DND-41 (cell line): ENCODE measurements at regions not wholly inside any gene's neighbourhood (a gene's known extent, or its start where the extent isn't known, plus 50 kb on each side); places are given as distances from the start of the nearest gene placed in this dataset.

Source experiments
- ATAC-seq: fragments of 200-7000 bp; cut with Tn5 transposase; 3 replicates; pipeline ENCODE4 v1.9.1; 2021; ENCODE audit warnings: low read depth; ENCODE audit not compliant: insufficient read depth
- DNase-seq: peaks from one replicate; pipeline ENCODE4 v3.0.0-alpha.2; 2020
- H2AFZ ChIP-seq: 2 replicates; pipeline ENCODE4 v1.6.0; 2012; ENCODE audit warnings: low read depth, low read length
- H3K27ac ChIP-seq: 2 replicates; pipeline ENCODE4 v1.5.1; 2012; ENCODE audit warnings: low read length, inconsistent platforms
- H3K27me3 ChIP-seq: fragments of 200-600 bp; sonication (generic); 2 replicates; pipeline ENCODE4 v1.6.0; 2012; ENCODE audit warnings: low read length, mild to moderate bottlenecking, inconsistent platforms; ENCODE audit not compliant: insufficient read depth, poor library complexity
- H3K36me3 ChIP-seq: 2 replicates; pipeline ENCODE4 v1.5.1; 2012; ENCODE audit warnings: low read length, inconsistent platforms; ENCODE audit not compliant: insufficient read depth
- H3K4me1 ChIP-seq: 2 replicates; pipeline ENCODE4 v1.5.1; 2012; ENCODE audit warnings: mild to moderate bottlenecking, low read length; ENCODE audit not compliant: insufficient read depth
- H3K4me2 ChIP-seq: 2 replicates; pipeline ENCODE4 v1.6.0; 2012; ENCODE audit warnings: mild to moderate bottlenecking, moderate library complexity, low read length, inconsistent platforms; ENCODE audit not compliant: insufficient read depth
- H3K4me3 ChIP-seq, 2 experiments: fragments of 200-600 bp in 1 of 2; shearing (Covaris generic) in 1 of 2; 2 replicates each; pipeline ENCODE4 v1.5.1; 2012 to 2016; ENCODE audit warnings: inconsistent platforms in 2 of 2, low read length in 2 of 2, mild to moderate bottlenecking in 2 of 2, low read depth in 1 of 2, moderate library complexity in 1 of 2
- H3K79me2 ChIP-seq: 2 replicates; pipeline ENCODE4 v1.6.0; 2012; ENCODE audit warnings: low read length, inconsistent platforms; ENCODE audit not compliant: insufficient read depth
- H3K9ac ChIP-seq: 2 replicates; pipeline ENCODE4 v1.6.0; 2012; ENCODE audit warnings: low read depth, mild to moderate bottlenecking, inconsistent platforms, low read length, moderate library complexity
- H3K9me3 ChIP-seq: 2 replicates; pipeline ENCODE4 v1.5.1; 2012; ENCODE audit warnings: low read length, moderate library complexity, mild to moderate bottlenecking, inconsistent platforms; ENCODE audit not compliant: insufficient read depth, severe bottlenecking
- H4K20me1 ChIP-seq: 2 replicates; pipeline ENCODE4 v1.6.0; 2012; ENCODE audit warnings: low read length; ENCODE audit not compliant: insufficient read depth
- EZH2 ChIP-seq: IDR thresholded peaks from 3 replicates; pipeline ENCODE4 v1.6.1; 2012; ENCODE audit warnings: borderline replicate concordance, low read depth, mild to moderate bottlenecking, moderate library complexity, low read length, inconsistent platforms; ENCODE audit not compliant: severe bottlenecking
- TF ChIP-seq, protein P1 (sequence below): IDR thresholded peaks from 2 replicates; pipeline ENCODE4 v1.5.1; 2012; ENCODE audit warnings: borderline replicate concordance, low read length, moderate library complexity, mild to moderate bottlenecking; ENCODE audit not compliant: poor library complexity, severe bottlenecking; ENCODE audit errors: extremely low read depth

DNA sequence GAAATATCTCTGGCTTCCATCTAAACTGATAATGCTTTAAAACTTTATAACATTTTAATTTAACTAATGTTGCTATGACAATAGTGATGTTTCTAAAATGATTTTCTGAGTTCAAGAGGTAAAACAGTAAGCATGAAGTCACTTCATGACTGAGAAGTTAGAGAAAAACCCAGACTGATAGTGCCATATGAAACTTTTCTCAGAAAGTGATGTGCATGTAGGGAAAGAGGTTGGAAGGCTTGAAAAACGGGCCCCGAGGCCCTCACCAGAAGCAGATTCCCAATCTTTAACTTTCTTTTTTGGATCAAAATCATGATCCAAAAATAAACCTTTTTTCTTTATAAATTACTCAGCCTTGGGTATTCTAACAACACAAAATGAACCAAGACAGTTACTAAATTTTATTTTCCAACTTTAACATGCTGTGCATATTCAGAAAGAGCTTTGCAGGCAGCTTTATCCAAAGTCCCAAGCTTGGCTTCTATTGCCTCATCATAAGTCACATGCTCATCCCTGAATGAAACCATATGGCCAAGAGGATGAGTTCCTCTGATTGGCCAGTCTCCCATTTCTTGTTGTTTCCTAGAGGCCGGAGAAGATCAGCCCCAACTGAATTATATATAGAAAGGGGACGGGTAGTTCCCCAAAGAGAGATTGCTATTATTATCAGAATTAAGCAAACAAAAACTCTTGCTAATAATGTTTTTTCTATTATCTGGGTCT lies 357.6 kb upstream of the SALL1 start:
- DNase-seq (no peak), ATAC-seq (no peak)

DNA sequence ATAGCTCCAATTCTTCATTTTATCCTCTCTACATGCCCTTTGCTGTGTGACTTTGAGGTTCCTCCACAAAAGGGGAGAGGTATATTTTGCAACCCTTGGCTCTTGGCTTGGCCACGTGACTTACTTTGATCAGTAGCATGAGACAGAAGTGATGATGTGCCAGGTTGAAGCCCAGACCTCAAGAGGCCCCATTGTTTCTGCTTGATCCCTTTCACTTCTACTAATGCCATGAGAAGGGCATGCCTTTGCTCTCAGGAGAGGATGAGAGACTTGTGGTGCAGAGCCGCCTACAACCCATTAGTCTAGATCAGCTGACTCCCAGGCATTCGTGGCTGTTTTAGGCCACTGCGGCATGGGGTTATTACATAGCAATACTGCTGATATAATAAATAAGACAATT lies 356.2 kb upstream of the SALL1 start:
- Histone ChIP-seq H3K79me2 (no peaks in the 10 kb centered on the region), H3K4me3 (no peak overlapping the region), H3K4me2 (no peak overlapping the region), H3K27ac (no peak overlapping the region), H2AFZ (no peak overlapping the region), H3K36me3 (no peaks in the 10 kb centered on the region), H4K20me1 (no peaks in the 10 kb centered on the region), H3K9me3 (no peaks in the 10 kb centered on the region), H3K27me3 (no peaks in the 10 kb centered on the region), H3K9ac (no peak overlapping the region), H3K4me1 (no peaks in the 10 kb centered on the region)
- TF ChIP-seq, protein P1, sequence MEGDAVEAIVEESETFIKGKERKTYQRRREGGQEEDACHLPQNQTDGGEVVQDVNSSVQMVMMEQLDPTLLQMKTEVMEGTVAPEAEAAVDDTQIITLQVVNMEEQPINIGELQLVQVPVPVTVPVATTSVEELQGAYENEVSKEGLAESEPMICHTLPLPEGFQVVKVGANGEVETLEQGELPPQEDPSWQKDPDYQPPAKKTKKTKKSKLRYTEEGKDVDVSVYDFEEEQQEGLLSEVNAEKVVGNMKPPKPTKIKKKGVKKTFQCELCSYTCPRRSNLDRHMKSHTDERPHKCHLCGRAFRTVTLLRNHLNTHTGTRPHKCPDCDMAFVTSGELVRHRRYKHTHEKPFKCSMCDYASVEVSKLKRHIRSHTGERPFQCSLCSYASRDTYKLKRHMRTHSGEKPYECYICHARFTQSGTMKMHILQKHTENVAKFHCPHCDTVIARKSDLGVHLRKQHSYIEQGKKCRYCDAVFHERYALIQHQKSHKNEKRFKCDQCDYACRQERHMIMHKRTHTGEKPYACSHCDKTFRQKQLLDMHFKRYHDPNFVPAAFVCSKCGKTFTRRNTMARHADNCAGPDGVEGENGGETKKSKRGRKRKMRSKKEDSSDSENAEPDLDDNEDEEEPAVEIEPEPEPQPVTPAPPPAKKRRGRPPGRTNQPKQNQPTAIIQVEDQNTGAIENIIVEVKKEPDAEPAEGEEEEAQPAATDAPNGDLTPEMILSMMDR = no peak
- no peak for TF ChIP-seq EZH2
- ATAC-seq (no peak), DNase-seq (no peak)

More for the DNA sequence above, 357.6 kb upstream of the SALL1 start:
- H3K9ac ChIP-seq = no peak overlapping the region
- no peaks in the 10 kb centered on the region for H4K20me1 ChIP-seq
- no peaks in the 10 kb centered on the region for H3K27me3 ChIP-seq
- no peaks in the 10 kb centered on the region for H3K4me1 ChIP-seq
- H3K27ac ChIP-seq = no peak overlapping the region
- H3K36me3 ChIP-seq = no peaks in the 10 kb centered on the region
- no peaks in the 10 kb centered on the region for H3K79me2 ChIP-seq
- no peak overlapping the region for H2AFZ ChIP-seq
- no peaks in the 10 kb centered on the region for H3K9me3 ChIP-seq
- H3K4me2 ChIP-seq = no peak overlapping the region
- H3K4me3 ChIP-seq = no peak overlapping the region
- TF ChIP-seq EZH2 = no peak
- TF ChIP-seq, protein P1 = no peak

- Histone ChIP-seq H3K4me1 (no peaks in the 10 kb centered on the region), H4K20me1 (no peaks in the 10 kb centered on the region), H3K27me3 (no peaks in the 10 kb centered on the region), H2AFZ (no peak overlapping the region), H3K9me3 (no peaks in the 10 kb centered on the region), H3K79me2 (no peaks in the 10 kb centered on the region), H3K4me3 (no peak overlapping the region), H3K9ac (no peak overlapping the region), H3K4me2 (no peak overlapping the region), H3K27ac (no peak overlapping the region), H3K36me3 (no peaks in the 10 kb centered on the region)
- ATAC-seq = no peak
- TF ChIP-seq, protein P1 = no peak
- TF ChIP-seq EZH2 = no peak
- no peak for DNase-seq
Observed at GRCh38 chr16:51500306-51500705, 349.2 kb upstream of the SALL1 start.
